ENCODE measurements at regions not wholly inside any gene's neighbourhood (a gene's known extent, or its start where the extent isn't known, plus 50 kb on each side); places are given as distances from the start of the nearest gene placed in this dataset.

- Histone ChIP-seq H3K27me3 (no peaks in the 10 kb centered on the region), H3K4me3 (no peak overlapping the region), H3K9me3 (peaks cover 0 to 21% of the 10 kb centered on the region in 2 donors), H3K4me1 (no peaks in the 10 kb centered on the region), H3K36me3 (no peaks in the 10 kb centered on the region), H3K27ac (no peak overlapping the region)
- intact Hi-C loops (cut with DNase I; ENCODE audit: low total_unique reads): no loop called here
- no peak for DNase-seq (ENCODE audit: low spot score in 2 of 2)
- no peak for TF ChIP-seq POLR2AphosphoS5 (IDR thresholded peaks at IDR 0.05)
- TF ChIP-seq POLR2A (IDR thresholded peaks at IDR 0.05): no peak
- TF ChIP-seq CTCF (IDR thresholded peaks at IDR 0.05): no peak
Measured at GRCh38 chr6:148090326-148090725, 252.3 kb upstream of the SASH1 start.

- H3K27ac ChIP-seq: no peak overlapping the region
- no peaks in the 10 kb centered on the region for H3K27me3 ChIP-seq
- intact Hi-C loops (cut with DNase I; ENCODE audit: low total_unique reads): no loop called here
- DNase-seq (ENCODE audit: low spot score in 2 of 2): no peak
- H3K4me1 ChIP-seq: no peaks in the 10 kb centered on the region
- no peaks in the 10 kb centered on the region for H3K36me3 ChIP-seq
- H3K4me3 ChIP-seq: no peak overlapping the region
- TF ChIP-seq CTCF (IDR thresholded peaks at IDR 0.05) (no peak), POLR2A (IDR thresholded peaks at IDR 0.05) (no peak), POLR2AphosphoS5 (IDR thresholded peaks at IDR 0.05) (no peak)
- peaks cover 0 to 21% of the 10 kb centered on the region in 2 donors for H3K9me3 ChIP-seq
Measured at GRCh38 chr6:148091394-148091793, 251.2 kb upstream of the SASH1 start.

- Histone ChIP-seq H3K4me1 (no peaks in the 10 kb centered on the region), H3K9me3 (no peaks in the 10 kb centered on the region), H3K27me3 (no peaks in the 10 kb centered on the region), H3K27ac (peak overlapping the region in 1 of 2 donors; percentile 25), H3K4me3 (peak overlapping the region in 2 of 3 donors; percentile 35 to 52), H3K36me3 (no peaks in the 10 kb centered on the region)
- intact Hi-C loops (cut with DNase I; ENCODE audit: low total_unique reads): no loop called here
- TF ChIP-seq POLR2AphosphoS5 (IDR thresholded peaks at IDR 0.05): no peak
- TF ChIP-seq CTCF (IDR thresholded peaks at IDR 0.05): no peak
- TF ChIP-seq POLR2A (IDR thresholded peaks at IDR 0.05): no peak
- no peak for DNase-seq (ENCODE audit: low spot score in 2 of 2)
Measured at GRCh38 chr6:148103436-148103835, 239.2 kb upstream of the SASH1 start.

- Histone ChIP-seq H3K27ac (no peak overlapping the region), H3K4me3 (peak overlapping the region in 1 of 3 donors; percentile 35), H3K36me3 (no peaks in the 10 kb centered on the region), H3K27me3 (no peaks in the 10 kb centered on the region), H3K9me3 (no peaks in the 10 kb centered on the region), H3K4me1 (no peaks in the 10 kb centered on the region)
- no peak for DNase-seq (ENCODE audit: low spot score in 2 of 2)
- intact Hi-C loops (cut with DNase I; ENCODE audit: low total_unique reads): no loop called here
- TF ChIP-seq POLR2AphosphoS5 (IDR thresholded peaks at IDR 0.05): no peak
- no peak for TF ChIP-seq CTCF (IDR thresholded peaks at IDR 0.05)
- TF ChIP-seq POLR2A (IDR thresholded peaks at IDR 0.05): no peak
Measured at GRCh38 chr6:148104131-148104530, 238.5 kb upstream of the SASH1 start.

GRCh38 chr6:148105695-148106094 is 236.9 kb upstream of the SASH1 start:
- Histone ChIP-seq H3K36me3 (no peaks in the 10 kb centered on the region), H3K9me3 (no peaks in the 10 kb centered on the region), H3K4me1 (no peaks in the 10 kb centered on the region), H3K27ac (no peak overlapping the region), H3K27me3 (no peaks in the 10 kb centered on the region), H3K4me3 (no peak overlapping the region)
- TF ChIP-seq POLR2AphosphoS5 (IDR thresholded peaks at IDR 0.05): no peak
- no peak for TF ChIP-seq POLR2A (IDR thresholded peaks at IDR 0.05)
- no peak for TF ChIP-seq CTCF (IDR thresholded peaks at IDR 0.05)
- DNase-seq (ENCODE audit: low spot score in 2 of 2): no peak
- intact Hi-C loops (cut with DNase I; ENCODE audit: low total_unique reads): no loop called here

Data from breast epithelium (tissue), 4 donors.